ENCODE measurements at regions not wholly inside any gene's neighbourhood (a gene's known extent, or its start where the extent isn't known, plus 50 kb on each side); places are given as distances from the start of the nearest gene placed in this dataset.

DNA sequence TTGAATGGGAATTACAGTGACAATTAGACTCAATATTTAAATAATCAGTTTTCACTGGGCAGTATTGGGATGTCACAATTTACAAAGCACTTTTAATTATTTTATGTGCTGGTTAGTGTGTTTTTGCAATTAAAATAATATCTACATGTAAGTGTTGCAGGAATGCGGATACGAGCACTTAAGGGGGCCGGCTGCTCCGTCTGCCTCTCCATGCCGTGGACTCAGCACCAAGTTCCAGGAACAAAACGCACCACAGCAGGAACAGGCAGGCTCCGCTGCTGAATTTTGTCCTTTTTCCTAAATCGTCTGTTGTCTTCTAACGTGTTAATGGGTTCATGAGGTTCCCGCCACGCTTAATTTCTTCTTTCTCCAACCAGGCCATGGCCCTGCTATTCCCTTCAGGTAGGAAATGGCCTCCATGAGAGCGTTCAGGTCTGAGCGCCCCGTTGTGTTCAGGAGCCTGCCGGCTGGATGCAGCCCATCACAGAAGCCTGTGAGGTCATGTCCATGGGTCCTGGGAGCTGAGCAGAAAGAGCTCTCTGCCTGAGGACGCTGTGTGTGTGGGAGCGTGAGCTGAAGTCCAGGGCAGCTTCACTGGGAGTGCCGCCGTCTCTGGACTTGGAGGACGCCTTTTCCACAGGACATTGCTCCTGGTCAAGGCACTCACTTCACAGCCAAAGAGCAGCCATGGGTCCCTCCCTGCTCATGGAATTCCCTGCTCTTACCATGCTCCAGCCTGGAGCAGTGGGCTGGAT is 730.3 kb downstream of the BRD1 start:
- H3K36me3 ChIP-seq: no peaks in the 10 kb centered on the region
- no peak overlapping the region for H3K4me3 ChIP-seq
- no peak overlapping the region for H3K27ac ChIP-seq
- peaks cover 0 to 38% of the 10 kb centered on the region in 2 donors for H3K27me3 ChIP-seq
- intact Hi-C loops (cut with DNase I): no loop called here
- H3K9me3 ChIP-seq: no peaks in the 10 kb centered on the region
- H3K4me1 ChIP-seq: no peaks in the 10 kb centered on the region
- no peak for ATAC-seq
- DNase-seq: peak in 1 of 4 donors; percentile 45
- TF ChIP-seq, protein P1, sequence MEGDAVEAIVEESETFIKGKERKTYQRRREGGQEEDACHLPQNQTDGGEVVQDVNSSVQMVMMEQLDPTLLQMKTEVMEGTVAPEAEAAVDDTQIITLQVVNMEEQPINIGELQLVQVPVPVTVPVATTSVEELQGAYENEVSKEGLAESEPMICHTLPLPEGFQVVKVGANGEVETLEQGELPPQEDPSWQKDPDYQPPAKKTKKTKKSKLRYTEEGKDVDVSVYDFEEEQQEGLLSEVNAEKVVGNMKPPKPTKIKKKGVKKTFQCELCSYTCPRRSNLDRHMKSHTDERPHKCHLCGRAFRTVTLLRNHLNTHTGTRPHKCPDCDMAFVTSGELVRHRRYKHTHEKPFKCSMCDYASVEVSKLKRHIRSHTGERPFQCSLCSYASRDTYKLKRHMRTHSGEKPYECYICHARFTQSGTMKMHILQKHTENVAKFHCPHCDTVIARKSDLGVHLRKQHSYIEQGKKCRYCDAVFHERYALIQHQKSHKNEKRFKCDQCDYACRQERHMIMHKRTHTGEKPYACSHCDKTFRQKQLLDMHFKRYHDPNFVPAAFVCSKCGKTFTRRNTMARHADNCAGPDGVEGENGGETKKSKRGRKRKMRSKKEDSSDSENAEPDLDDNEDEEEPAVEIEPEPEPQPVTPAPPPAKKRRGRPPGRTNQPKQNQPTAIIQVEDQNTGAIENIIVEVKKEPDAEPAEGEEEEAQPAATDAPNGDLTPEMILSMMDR (IDR thresholded peaks at IDR 0.05): no peak

DNA sequence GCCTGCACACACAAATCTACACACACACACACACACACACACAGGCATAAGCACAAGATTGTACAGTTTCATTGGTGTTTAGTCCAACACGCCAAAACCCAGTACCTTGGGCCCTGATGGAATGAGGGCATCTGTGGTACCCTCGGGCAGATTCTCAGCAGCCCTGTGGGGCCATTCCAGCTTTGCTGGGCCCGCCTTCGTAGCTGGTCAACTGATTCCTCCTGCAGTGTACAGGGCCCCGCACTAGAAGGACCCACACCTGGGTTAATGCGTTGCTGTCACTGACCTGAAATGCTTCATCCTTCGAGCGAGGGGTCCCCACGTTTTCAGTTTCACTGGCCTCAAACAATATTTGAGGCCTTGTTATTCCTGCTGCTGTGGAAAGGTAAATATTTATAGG is 731.2 kb downstream of the BRD1 start:
- H3K4me3 ChIP-seq: no peak overlapping the region
- H3K4me1 ChIP-seq: no peaks in the 10 kb centered on the region
- ATAC-seq (no peak), DNase-seq (peak in 1 of 4 donors; percentile 59)
- no peaks in the 10 kb centered on the region for H3K9me3 ChIP-seq
- H3K27ac ChIP-seq: no peak overlapping the region
- peaks cover 0 to 42% of the 10 kb centered on the region in 2 donors for H3K27me3 ChIP-seq
- intact Hi-C loops (cut with DNase I): no loop called here
- TF ChIP-seq, protein P1 (IDR thresholded peaks at IDR 0.05): no peak
- H3K36me3 ChIP-seq: no peaks in the 10 kb centered on the region

DNA sequence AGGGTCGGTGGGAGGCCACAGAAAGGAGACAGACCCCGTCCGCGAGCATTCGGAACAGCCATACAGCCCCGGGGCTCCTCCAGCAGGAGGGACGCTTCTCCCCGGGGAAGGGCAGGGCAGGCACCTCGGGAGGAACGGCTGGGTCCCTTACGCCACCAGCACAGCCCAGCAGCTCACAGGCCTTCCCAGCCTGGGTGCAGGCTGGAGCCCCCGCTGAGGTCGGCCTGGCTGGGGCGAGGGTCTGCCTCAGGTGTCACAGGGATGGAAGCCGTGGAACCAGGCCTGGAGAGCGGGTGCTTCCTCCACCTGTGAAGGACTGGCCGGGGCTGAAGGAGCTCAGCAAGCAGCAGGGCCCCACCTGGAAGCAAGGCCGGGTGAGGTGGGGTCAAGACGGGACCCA is 732.3 kb downstream of the BRD1 start:
- no peak for ATAC-seq
- intact Hi-C loops (cut with DNase I): no loop called here
- DNase-seq: peak in 1 of 4 donors; percentile 65
- H3K4me1 ChIP-seq: no peaks in the 10 kb centered on the region
- no peaks in the 10 kb centered on the region for H3K36me3 ChIP-seq
- peaks cover 0 to 40% of the 10 kb centered on the region in 2 donors for H3K27me3 ChIP-seq
- no peak overlapping the region for H3K27ac ChIP-seq
- TF ChIP-seq, protein P1 (IDR thresholded peaks at IDR 0.05): no peak
- H3K4me3 ChIP-seq: no peak overlapping the region
- H3K9me3 ChIP-seq: no peaks in the 10 kb centered on the region

DNA sequence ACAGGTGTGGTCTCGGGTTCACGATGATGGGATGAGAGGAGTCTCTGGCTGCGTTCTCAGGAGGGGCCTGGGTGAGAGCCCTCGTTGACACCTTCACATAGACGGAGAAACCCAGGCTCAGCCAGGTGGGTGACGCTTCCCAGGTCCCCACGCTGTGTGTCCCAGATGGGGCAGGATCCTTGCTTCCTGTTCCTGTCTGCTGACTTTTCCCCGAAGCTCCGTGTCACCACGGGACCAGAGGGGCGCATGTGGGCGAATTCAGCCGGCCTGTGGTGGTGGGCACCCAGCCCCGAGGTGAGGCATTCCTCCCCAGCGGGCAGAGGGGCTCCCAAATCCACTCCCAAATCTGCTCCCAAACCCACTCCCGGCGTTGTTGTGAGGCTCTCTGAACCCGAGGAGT is 732.8 kb downstream of the BRD1 start:
- DNase-seq: peak in 1 of 4 donors; percentile 51
- no peak for ATAC-seq
- no peak overlapping the region for H3K4me3 ChIP-seq
- TF ChIP-seq, protein P1 (IDR thresholded peaks at IDR 0.05): no peak
- intact Hi-C loops (cut with DNase I): no loop called here
- H3K36me3 ChIP-seq: no peaks in the 10 kb centered on the region
- no peak overlapping the region for H3K27ac ChIP-seq
- peaks cover 0 to 40% of the 10 kb centered on the region in 2 donors for H3K27me3 ChIP-seq
- no peaks in the 10 kb centered on the region for H3K4me1 ChIP-seq
- H3K9me3 ChIP-seq: no peaks in the 10 kb centered on the region

DNA sequence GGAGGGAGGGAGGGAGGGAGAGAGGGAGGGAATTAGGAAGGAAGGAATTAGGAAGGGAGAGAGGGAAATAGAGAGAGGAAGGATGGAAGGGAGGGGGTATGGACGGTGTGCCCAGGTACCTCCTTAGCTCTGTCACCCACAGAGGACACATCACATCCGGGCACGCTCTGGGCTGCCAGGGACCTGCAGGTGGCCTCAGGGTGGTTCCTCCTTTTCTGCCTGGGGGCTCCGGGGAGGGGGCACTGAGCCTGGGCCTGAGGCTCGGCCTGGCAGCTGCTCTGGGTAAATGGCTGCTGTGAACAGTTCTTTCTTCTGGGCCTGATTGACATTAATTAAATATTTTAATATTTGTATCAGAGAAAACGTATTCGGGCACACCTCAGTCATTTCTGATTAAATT is 733.5 kb downstream of the BRD1 start:
- no peaks in the 10 kb centered on the region for H3K36me3 ChIP-seq
- ATAC-seq (no peak), DNase-seq (peak in 1 of 4 donors; percentile 30)
- intact Hi-C loops (cut with DNase I): no loop called here
- H3K4me3 ChIP-seq: no peak overlapping the region
- TF ChIP-seq, protein P1 (IDR thresholded peaks at IDR 0.05): no peak
- no peaks in the 10 kb centered on the region for H3K4me1 ChIP-seq
- no peaks in the 10 kb centered on the region for H3K9me3 ChIP-seq
- H3K27me3 ChIP-seq: peaks cover 0 to 40% of the 10 kb centered on the region in 2 donors
- no peak overlapping the region for H3K27ac ChIP-seq

Measured in left lung (tissue), 4 donors.